ENCODE measurements at regions not wholly inside any gene's neighbourhood (a gene's known extent, or its start where the extent isn't known, plus 50 kb on each side); places are given as distances from the start of the nearest gene placed in this dataset.

- DNase-seq = no peak
These were observed 74.7 kb upstream of the EPHA7 start for GRCh38 chr6:93494057-93494456.

- DNase-seq = no peak
These were observed 55.4 kb upstream of the EPHA7 start for GRCh38 chr6:93474733-93475179.

- DNase-seq = no peak
These were observed 51.9 kb upstream of the EPHA7 start for GRCh38 chr6:93471281-93471680.
